ENCODE measurements at regions not wholly inside any gene's neighbourhood (a gene's known extent, or its start where the extent isn't known, plus 50 kb on each side); places are given as distances from the start of the nearest gene placed in this dataset.

DNA sequence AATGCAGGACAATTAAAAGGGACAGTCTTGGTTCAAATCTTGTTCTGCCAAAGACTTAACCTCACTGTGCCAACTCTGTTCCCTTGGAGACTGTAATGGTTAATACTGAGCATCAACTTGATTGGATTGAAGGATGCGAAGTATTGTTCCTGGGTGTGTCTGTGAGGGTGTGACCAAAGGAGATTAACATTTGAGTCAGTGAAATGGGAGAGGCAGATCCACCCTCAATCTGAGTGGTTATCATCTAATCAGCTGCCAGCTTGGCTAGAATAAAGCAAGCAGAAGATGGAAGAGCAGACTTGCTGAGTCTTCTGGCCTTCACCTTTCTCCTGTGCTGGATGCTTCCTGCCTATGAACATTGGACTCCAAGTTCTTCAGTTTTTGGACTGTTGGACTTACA, 474.4 kb downstream of the CD83 start:
- TF ChIP-seq, protein P1, sequence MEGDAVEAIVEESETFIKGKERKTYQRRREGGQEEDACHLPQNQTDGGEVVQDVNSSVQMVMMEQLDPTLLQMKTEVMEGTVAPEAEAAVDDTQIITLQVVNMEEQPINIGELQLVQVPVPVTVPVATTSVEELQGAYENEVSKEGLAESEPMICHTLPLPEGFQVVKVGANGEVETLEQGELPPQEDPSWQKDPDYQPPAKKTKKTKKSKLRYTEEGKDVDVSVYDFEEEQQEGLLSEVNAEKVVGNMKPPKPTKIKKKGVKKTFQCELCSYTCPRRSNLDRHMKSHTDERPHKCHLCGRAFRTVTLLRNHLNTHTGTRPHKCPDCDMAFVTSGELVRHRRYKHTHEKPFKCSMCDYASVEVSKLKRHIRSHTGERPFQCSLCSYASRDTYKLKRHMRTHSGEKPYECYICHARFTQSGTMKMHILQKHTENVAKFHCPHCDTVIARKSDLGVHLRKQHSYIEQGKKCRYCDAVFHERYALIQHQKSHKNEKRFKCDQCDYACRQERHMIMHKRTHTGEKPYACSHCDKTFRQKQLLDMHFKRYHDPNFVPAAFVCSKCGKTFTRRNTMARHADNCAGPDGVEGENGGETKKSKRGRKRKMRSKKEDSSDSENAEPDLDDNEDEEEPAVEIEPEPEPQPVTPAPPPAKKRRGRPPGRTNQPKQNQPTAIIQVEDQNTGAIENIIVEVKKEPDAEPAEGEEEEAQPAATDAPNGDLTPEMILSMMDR (IDR thresholded peaks at IDR 0.05; ENCODE audit: poor library complexity, severe bottlenecking): no peak
- H3K27me3 ChIP-seq (ENCODE audit: insufficient read depth, poor library complexity, severe bottlenecking): no peaks in the 10 kb centered on the region
- no peaks in the 10 kb centered on the region for H3K4me1 ChIP-seq (ENCODE audit: insufficient read depth, poor library complexity, severe bottlenecking)
- H3K27ac ChIP-seq (ENCODE audit: poor library complexity, severe bottlenecking): no peak overlapping the region
- ATAC-seq (ENCODE audit: low read depth): no peak
- no peaks in the 10 kb centered on the region for H3K9me3 ChIP-seq (ENCODE audit: severe bottlenecking)
- no peak for DNase-seq (ENCODE audit: low spot score)
- H3K4me3 ChIP-seq (ENCODE audit: severe bottlenecking): no peak overlapping the region
- H3K36me3 ChIP-seq (ENCODE audit: low read depth): no peaks in the 10 kb centered on the region

DNA sequence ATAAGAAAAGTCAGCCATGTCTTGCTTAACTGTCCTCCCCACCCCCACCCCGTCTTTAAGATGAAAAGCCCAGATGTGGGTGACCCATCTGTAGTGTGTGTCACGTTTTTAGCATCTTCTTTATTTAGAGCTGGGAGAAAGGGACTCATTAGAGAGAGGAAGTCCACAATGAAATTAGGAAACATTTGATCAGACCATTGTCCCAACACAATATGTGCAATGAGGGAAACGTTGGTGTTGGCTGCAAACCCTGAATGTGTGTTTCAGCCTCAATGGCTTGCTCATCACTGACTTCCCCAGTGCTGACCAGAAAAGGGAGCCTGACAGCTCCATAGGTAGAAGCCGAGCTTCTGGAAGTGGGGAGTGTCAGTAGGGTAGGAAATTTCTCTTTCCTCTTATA, 475.7 kb downstream of the CD83 start:
- no peak overlapping the region for H3K27ac ChIP-seq (ENCODE audit: poor library complexity, severe bottlenecking)
- H3K36me3 ChIP-seq (ENCODE audit: low read depth): no peaks in the 10 kb centered on the region
- no peaks in the 10 kb centered on the region for H3K4me1 ChIP-seq (ENCODE audit: insufficient read depth, poor library complexity, severe bottlenecking)
- DNase-seq (ENCODE audit: low spot score) (no peak), ATAC-seq (ENCODE audit: low read depth) (no peak)
- TF ChIP-seq, protein P1 (IDR thresholded peaks at IDR 0.05; ENCODE audit: poor library complexity, severe bottlenecking): no peak
- H3K4me3 ChIP-seq (ENCODE audit: severe bottlenecking): no peak overlapping the region
- no peaks in the 10 kb centered on the region for H3K9me3 ChIP-seq (ENCODE audit: severe bottlenecking)
- no peaks in the 10 kb centered on the region for H3K27me3 ChIP-seq (ENCODE audit: insufficient read depth, poor library complexity, severe bottlenecking)

DNA sequence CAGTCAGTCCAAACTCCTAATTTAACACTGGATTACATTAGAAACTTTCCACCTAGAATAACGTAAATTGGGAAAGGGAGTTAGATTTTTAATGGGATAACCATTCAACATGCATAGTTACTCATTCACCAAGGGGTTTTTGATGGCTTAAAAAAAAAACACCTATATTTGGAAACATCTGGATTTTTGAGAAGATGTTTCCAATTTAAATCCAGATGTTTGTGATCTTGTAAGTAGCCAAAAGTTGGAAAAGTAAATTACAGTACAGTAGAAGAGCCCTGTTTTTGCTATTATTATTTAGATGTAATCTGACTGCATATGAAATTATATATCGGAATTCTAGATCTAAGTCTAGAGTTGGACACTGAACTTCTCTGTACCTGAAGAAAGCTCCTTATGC, 478.2 kb downstream of the CD83 start:
- Histone ChIP-seq H3K27me3 (ENCODE audit: insufficient read depth, poor library complexity, severe bottlenecking) (no peaks in the 10 kb centered on the region), H3K36me3 (ENCODE audit: low read depth) (no peaks in the 10 kb centered on the region), H3K27ac (ENCODE audit: poor library complexity, severe bottlenecking) (no peak overlapping the region), H3K4me1 (ENCODE audit: insufficient read depth, poor library complexity, severe bottlenecking) (no peaks in the 10 kb centered on the region), H3K4me3 (ENCODE audit: severe bottlenecking) (no peak overlapping the region), H3K9me3 (ENCODE audit: severe bottlenecking) (no peaks in the 10 kb centered on the region)
- DNase-seq (ENCODE audit: low spot score): no peak
- TF ChIP-seq, protein P1 (IDR thresholded peaks at IDR 0.05; ENCODE audit: poor library complexity, severe bottlenecking): no peak
- no peak for ATAC-seq (ENCODE audit: low read depth)

DNA sequence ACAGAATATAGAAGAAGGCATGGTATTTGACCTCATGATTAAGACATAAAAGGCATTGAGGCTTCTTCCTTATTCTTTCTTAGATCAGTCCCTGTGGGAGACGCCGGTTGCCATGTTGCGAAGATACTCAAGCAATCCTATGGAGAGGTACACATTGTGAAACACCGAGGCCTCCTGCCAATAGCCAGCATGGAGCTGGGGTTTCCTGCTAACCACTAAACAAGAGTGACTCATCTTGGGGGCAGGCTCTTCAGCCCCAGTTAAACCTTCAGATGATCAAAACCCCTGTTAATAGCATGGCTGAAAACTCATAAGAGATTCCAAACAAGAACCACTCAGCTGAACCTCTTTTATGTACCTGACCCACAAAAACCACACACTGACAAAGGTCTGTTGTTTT, 478.8 kb downstream of the CD83 start:
- no peaks in the 10 kb centered on the region for H3K27me3 ChIP-seq (ENCODE audit: insufficient read depth, poor library complexity, severe bottlenecking)
- TF ChIP-seq, protein P1 (IDR thresholded peaks at IDR 0.05; ENCODE audit: poor library complexity, severe bottlenecking): no peak
- DNase-seq (ENCODE audit: low spot score): no peak
- H3K4me1 ChIP-seq (ENCODE audit: insufficient read depth, poor library complexity, severe bottlenecking): no peaks in the 10 kb centered on the region
- H3K36me3 ChIP-seq (ENCODE audit: low read depth): no peaks in the 10 kb centered on the region
- H3K9me3 ChIP-seq (ENCODE audit: severe bottlenecking): no peaks in the 10 kb centered on the region
- H3K4me3 ChIP-seq (ENCODE audit: severe bottlenecking): no peak overlapping the region
- no peak for ATAC-seq (ENCODE audit: low read depth)
- H3K27ac ChIP-seq (ENCODE audit: poor library complexity, severe bottlenecking): no peak overlapping the region

DNA sequence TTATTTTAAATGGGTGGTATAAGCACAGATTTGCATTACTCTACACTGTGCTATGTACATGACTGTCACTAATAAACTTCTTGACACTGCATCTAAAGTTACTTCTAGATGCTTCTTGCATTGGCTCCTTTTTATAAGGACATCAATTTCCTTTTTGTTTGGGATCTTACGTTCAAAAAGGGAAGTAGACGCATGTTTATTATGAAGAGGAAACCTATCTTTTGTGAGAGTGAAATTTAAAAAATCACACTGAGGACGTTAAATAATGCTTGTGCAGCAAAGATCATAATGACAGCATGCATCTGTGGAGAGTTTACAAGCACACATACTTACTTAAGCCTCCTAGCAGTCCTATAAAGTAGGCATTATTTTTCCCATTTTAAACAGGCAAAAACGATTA, 479.5 kb downstream of the CD83 start:
- no peaks in the 10 kb centered on the region for H3K4me1 ChIP-seq (ENCODE audit: insufficient read depth, poor library complexity, severe bottlenecking)
- DNase-seq (ENCODE audit: low spot score): no peak
- H3K27ac ChIP-seq (ENCODE audit: poor library complexity, severe bottlenecking): no peak overlapping the region
- H3K27me3 ChIP-seq (ENCODE audit: insufficient read depth, poor library complexity, severe bottlenecking): no peaks in the 10 kb centered on the region
- no peaks in the 10 kb centered on the region for H3K9me3 ChIP-seq (ENCODE audit: severe bottlenecking)
- TF ChIP-seq, protein P1 (IDR thresholded peaks at IDR 0.05; ENCODE audit: poor library complexity, severe bottlenecking): no peak
- no peaks in the 10 kb centered on the region for H3K36me3 ChIP-seq (ENCODE audit: low read depth)
- H3K4me3 ChIP-seq (ENCODE audit: severe bottlenecking): no peak overlapping the region
- no peak for ATAC-seq (ENCODE audit: low read depth)
